SK-N-SH (cell line): ENCODE measurements at regions not wholly inside any gene's neighbourhood (a gene's known extent, or its start where the extent isn't known, plus 50 kb on each side); places are given as distances from the start of the nearest gene placed in this dataset.

Experiments
- CTCF ChIA-PET: fragments of 300-600, 350-600 bp; formaldehyde crosslinking; extraction: SDS; loops from one replicate; lab custom pipeline; 2021; lab: Yijun Ruan, JAX
- POLR2A ChIA-PET: fragments of 350-600 bp; sonication (Branson Sonifier 250); formaldehyde crosslinking; extraction: SDS; loops from one replicate; lab custom pipeline; 2020; ENCODE audit warnings: antibody characterized with exemption, inconsistent platforms; lab: Yijun Ruan, JAX
- DNase-seq: peaks from one replicate; pipeline ENCODE4 v3.0.0; 2012
- H2AFZ ChIP-seq: fragments of 200-600 bp; sonication (generic); 2 replicates; pipeline ENCODE4 v1.8.1; 2016; ENCODE audit warnings: antibody characterized with exemption, mild to moderate bottlenecking, low read depth
- H3F3A ChIP-seq: fragments of 200-600 bp; sonication (generic); replicated peaks from 2 replicates; pipeline ENCODE3; 2016; ENCODE audit warnings: antibody characterized with exemption, mild to moderate bottlenecking; ENCODE audit not compliant: insufficient read depth
- H3K27ac ChIP-seq, 2 experiments: fragments of 200-500 bp in 1 of 2; fragments of 200-600 bp in 1 of 2; sonication (Bioruptor generic) in 1 of 2; sonication (generic), shearing (Covaris generic) in 1 of 2; 2 replicates each; pipeline versions ENCODE4 v1.5.1 to v1.6.1; 2014 to 2016; ENCODE audit warnings: low read depth in 2 of 2, inconsistent platforms in 1 of 2, low read length in 1 of 2, mild to moderate bottlenecking in 1 of 2, mixed read lengths in 1 of 2
- H3K27me3 ChIP-seq: fragments of 200-600 bp; sonication (generic), shearing (Covaris generic); 2 replicates; pipeline ENCODE4 v1.6.1; 2016; ENCODE audit warnings: mixed run types; ENCODE audit not compliant: insufficient read depth
- H3K36me3 ChIP-seq, 2 experiments: fragments of 200-500 bp in 1 of 2; fragments of 200-600 bp in 1 of 2; sonication (Bioruptor generic) in 1 of 2; sonication (generic) in 1 of 2; replicated peaks in 1 of 2; 2 replicates each; pipeline versions ENCODE3 to v1.5.1; 2014 to 2016; ENCODE audit warnings: low read length in 1 of 2, mild to moderate bottlenecking in 1 of 2; ENCODE audit not compliant: insufficient read depth in 2 of 2, control insufficient read depth in 1 of 2
- H3K4me1 ChIP-seq, 2 experiments: fragments of 200-500 bp in 1 of 2; fragments of 200-600 bp in 1 of 2; sonication (Bioruptor generic) in 1 of 2; sonication (generic), shearing (Covaris generic) in 1 of 2; 2 replicates each; pipeline versions ENCODE4 v1.5.1 to v1.6.1; 2014 to 2016; ENCODE audit warnings: low read depth in 1 of 2, low read length in 1 of 2, mixed run types in 1 of 2; ENCODE audit not compliant: insufficient read depth in 2 of 2, control insufficient read depth in 1 of 2
- H3K4me2 ChIP-seq: fragments of 200-600 bp; sonication (generic), shearing (Covaris generic); 2 replicates; pipeline ENCODE4 v1.6.1; 2017; ENCODE audit warnings: mixed run types
- H3K4me3 ChIP-seq, 2 experiments: fragments of 200-500 bp in 1 of 2; fragments of 200-600 bp in 1 of 2; sonication (Bioruptor generic) in 1 of 2; sonication (generic), shearing (Covaris generic) in 1 of 2; 2 replicates each; pipeline versions ENCODE4 v1.5.1 to v1.8.1; 2014 to 2016; ENCODE audit warnings: low read depth in 2 of 2, inconsistent platforms in 1 of 2, low read length in 1 of 2, mild to moderate bottlenecking in 1 of 2, mixed read lengths in 1 of 2, moderate library complexity in 1 of 2
- H3K79me2 ChIP-seq: fragments of 200-600 bp; sonication (generic); 2 replicates; pipeline ENCODE4 v1.8.1; 2017; ENCODE audit warnings: mild to moderate bottlenecking; ENCODE audit not compliant: insufficient read depth
- H3K9ac ChIP-seq: fragments of 200-600 bp; sonication (generic); 2 replicates; pipeline ENCODE4 v1.6.1; 2017; ENCODE audit warnings: mixed run types
- H3K9me2 ChIP-seq: fragments of 200-600 bp; sonication (generic); 2 replicates; pipeline ENCODE4 v1.6.1; 2017; ENCODE audit warnings: mixed run types
- H3K9me3 ChIP-seq: fragments of 200-600 bp; sonication (generic); 2 replicates; pipeline ENCODE4 v1.6.1; 2017; ENCODE audit warnings: mixed run types, mild to moderate bottlenecking, moderate library complexity
- H4K20me1 ChIP-seq: fragments of 200-600 bp; sonication (generic); 2 replicates; pipeline ENCODE4 v1.6.1; 2017; ENCODE audit warnings: mild to moderate bottlenecking, mixed run types; ENCODE audit not compliant: insufficient read depth
- FOSL2 ChIP-seq: IDR thresholded peaks from 2 replicates; pipeline ENCODE4 v1.4.0; 2012; ENCODE audit warnings: low read depth, mild to moderate bottlenecking, moderate library complexity, borderline replicate concordance
- FOXJ3 ChIP-seq: sonication (generic); formaldehyde crosslinking; IDR thresholded peaks from 2 replicates; pipeline ENCODE4 v1.5.1; 2020; ENCODE audit warnings: mild to moderate bottlenecking, missing genetic modification reagents
- FOXM1 ChIP-seq: IDR thresholded peaks from 2 replicates; pipeline ENCODE4 v1.4.0; 2012; ENCODE audit warnings: low read depth, mild to moderate bottlenecking
- GABPA ChIP-seq: IDR thresholded peaks from 2 replicates; pipeline ENCODE4 v1.4.0; 2012; ENCODE audit warnings: low read depth, mild to moderate bottlenecking
- GATA2 ChIP-seq: sonication (generic); formaldehyde crosslinking; IDR thresholded peaks from 2 replicates; pipeline ENCODE4 v1.5.0; 2020; ENCODE audit warnings: mild to moderate bottlenecking, missing genetic modification reagents
- MXI1 ChIP-seq: IDR thresholded peaks from 2 replicates; pipeline ENCODE4 v1.6.1; 2012; ENCODE audit warnings: mild to moderate bottlenecking, low read depth, low read length, improper control_type of control experiment
- NFIC ChIP-seq: IDR thresholded peaks from 2 replicates; pipeline ENCODE4 v1.4.0; 2012; ENCODE audit warnings: borderline replicate concordance
- POLR2AphosphoS5 ChIP-seq: IDR thresholded peaks from 2 replicates; pipeline ENCODE4 v1.6.1; 2012; ENCODE audit warnings: low read depth, low read length
- RCOR1 ChIP-seq: fragments of 150-350 bp; IDR thresholded peaks from 2 replicates; pipeline ENCODE4 v1.6.1; 2017; ENCODE audit warnings: antibody characterized with exemption, low read length
- RFX5 ChIP-seq: IDR thresholded peaks from 2 replicates; pipeline ENCODE4 v1.6.1; 2012; ENCODE audit warnings: mild to moderate bottlenecking, improper control_type of control experiment, low read length
- SIN3A ChIP-seq: IDR thresholded peaks from 2 replicates; pipeline ENCODE4 v1.6.1; 2012; ENCODE audit warnings: low read depth, mild to moderate bottlenecking, low read length, moderate library complexity, borderline replicate concordance
- TAF1 ChIP-seq: IDR thresholded peaks from 2 replicates; pipeline ENCODE4 v1.6.1; 2012; ENCODE audit warnings: low read depth, mild to moderate bottlenecking, low read length, moderate library complexity, borderline replicate concordance
- TCF12 ChIP-seq: IDR thresholded peaks from 2 replicates; pipeline ENCODE4 v1.4.0; 2012
- TEAD4 ChIP-seq: IDR thresholded peaks from 2 replicates; pipeline ENCODE4 v1.4.0; 2012; ENCODE audit warnings: mild to moderate bottlenecking, borderline replicate concordance; ENCODE audit not compliant: insufficient read depth
- YY1 ChIP-seq: IDR thresholded peaks from 2 replicates; pipeline ENCODE4 v1.4.0; 2012; ENCODE audit warnings: low read depth, mild to moderate bottlenecking
- WGBS: methylation state at CpG from one replicate; pipeline ENCODE4 v1.1.6; 2017; ENCODE audit warnings: low lambda C conversion rate; 5-methylcytosine and 5-hydroxymethylcytosine counted together
- TF ChIP-seq, protein P1 (sequence below): IDR thresholded peaks from 2 replicates; pipeline ENCODE4 v1.4.0; 2012; ENCODE audit warnings: low read depth
- TF ChIP-seq, protein P2 (sequence below): fragments of 200-600 bp; sonication (generic); IDR thresholded peaks from 2 replicates; pipeline ENCODE4 v1.6.1; 2017; ENCODE audit warnings: antibody characterized with exemption, mild to moderate bottlenecking, moderate library complexity
- TF ChIP-seq, protein P3 (sequence below): IDR thresholded peaks from 2 replicates; pipeline ENCODE4; 2012
- TF ChIP-seq, protein P4 (sequence below): IDR thresholded peaks from 2 replicates; pipeline ENCODE4 v1.4.0; 2012; ENCODE audit warnings: low read depth, borderline replicate concordance
- TF ChIP-seq, protein P5 (sequence below): fragments of 150-350 bp; IDR thresholded peaks from 2 replicates; pipeline ENCODE4 v1.6.1; 2016; ENCODE audit warnings: mild to moderate bottlenecking, low read depth, low read length
- TF ChIP-seq, protein P6 (sequence below): fragments of 150-350 bp; IDR thresholded peaks from 2 replicates; pipeline ENCODE4 v1.6.1; 2017; ENCODE audit warnings: antibody characterized with exemption, low read length, low read depth, borderline replicate concordance

DNA sequence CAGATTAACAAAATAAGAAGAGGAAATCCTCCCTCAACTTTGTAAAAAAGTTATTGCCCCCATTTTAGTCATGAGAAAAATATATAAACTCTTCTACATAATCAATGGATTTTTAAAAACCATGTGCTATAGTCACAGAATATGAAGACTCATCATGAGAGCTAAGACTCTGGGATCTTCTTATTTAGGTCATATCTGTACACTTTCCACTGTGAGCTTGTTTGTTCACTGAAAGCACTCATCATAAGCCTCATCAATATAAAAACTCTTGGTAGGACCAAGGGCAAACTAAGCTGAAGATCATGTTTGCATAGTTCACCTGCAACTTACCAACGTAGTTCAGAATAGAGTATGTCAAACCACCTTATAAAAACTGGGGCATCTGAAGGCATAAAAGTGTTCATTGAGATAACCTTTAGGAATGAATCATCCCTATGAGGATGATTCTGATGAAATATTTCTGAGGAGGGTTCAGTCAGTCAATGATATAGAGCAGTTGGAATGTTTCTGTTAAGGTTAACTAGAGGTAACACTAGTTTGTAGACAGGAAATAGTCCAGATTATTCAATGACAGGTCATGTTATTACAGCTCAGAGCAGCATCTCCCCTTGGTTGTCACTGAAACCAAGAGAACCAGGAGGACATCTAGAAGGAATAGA, 289.9 kb upstream of the SMC2 start (continued):
- TF ChIP-seq, protein P1, sequence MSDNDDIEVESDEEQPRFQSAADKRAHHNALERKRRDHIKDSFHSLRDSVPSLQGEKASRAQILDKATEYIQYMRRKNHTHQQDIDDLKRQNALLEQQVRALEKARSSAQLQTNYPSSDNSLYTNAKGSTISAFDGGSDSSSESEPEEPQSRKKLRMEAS: no peak
- TF ChIP-seq, protein P2, sequence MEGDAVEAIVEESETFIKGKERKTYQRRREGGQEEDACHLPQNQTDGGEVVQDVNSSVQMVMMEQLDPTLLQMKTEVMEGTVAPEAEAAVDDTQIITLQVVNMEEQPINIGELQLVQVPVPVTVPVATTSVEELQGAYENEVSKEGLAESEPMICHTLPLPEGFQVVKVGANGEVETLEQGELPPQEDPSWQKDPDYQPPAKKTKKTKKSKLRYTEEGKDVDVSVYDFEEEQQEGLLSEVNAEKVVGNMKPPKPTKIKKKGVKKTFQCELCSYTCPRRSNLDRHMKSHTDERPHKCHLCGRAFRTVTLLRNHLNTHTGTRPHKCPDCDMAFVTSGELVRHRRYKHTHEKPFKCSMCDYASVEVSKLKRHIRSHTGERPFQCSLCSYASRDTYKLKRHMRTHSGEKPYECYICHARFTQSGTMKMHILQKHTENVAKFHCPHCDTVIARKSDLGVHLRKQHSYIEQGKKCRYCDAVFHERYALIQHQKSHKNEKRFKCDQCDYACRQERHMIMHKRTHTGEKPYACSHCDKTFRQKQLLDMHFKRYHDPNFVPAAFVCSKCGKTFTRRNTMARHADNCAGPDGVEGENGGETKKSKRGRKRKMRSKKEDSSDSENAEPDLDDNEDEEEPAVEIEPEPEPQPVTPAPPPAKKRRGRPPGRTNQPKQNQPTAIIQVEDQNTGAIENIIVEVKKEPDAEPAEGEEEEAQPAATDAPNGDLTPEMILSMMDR: no peak
- TF ChIP-seq, protein P3, sequence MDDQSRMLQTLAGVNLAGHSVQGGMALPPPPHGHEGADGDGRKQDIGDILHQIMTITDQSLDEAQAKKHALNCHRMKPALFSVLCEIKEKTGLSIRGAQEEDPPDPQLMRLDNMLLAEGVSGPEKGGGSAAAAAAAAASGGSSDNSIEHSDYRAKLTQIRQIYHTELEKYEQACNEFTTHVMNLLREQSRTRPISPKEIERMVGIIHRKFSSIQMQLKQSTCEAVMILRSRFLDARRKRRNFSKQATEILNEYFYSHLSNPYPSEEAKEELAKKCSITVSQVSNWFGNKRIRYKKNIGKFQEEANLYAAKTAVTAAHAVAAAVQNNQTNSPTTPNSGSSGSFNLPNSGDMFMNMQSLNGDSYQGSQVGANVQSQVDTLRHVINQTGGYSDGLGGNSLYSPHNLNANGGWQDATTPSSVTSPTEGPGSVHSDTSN: peak; percentile 84
- TF ChIP-seq FOXM1 (0 out of 2 replicates have a peak, but pooled peaks have one; percentile 25), MXI1 (no peak), NFIC (peak; percentile 32; the same call in 1 of the 2 replicates), FOSL2 (peak; percentile 81)

DNA sequence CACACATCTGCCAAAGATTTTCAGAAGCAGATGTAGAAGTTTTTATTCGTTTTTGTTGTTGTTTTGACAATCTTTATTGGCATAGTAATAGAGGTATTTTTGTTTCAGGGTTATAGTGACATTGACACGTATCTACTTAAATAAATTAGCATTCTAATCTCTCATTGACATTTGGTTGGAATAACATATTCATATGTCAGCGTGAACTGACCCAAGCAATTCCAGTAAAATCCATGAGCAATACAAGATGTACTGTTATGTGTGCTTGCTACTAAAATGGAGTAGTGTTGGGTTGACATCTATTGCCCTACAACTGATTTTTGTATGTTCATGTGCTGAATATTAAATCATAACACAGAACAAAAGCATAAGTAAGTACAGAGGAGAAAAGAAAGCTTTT, 284.4 kb upstream of the SMC2 start:
- no peaks in the 10 kb centered on the region for H3K27me3 ChIP-seq
- H3K36me3 ChIP-seq: no peaks in the 10 kb centered on the region
- no peak overlapping the region for H3K27ac ChIP-seq
- no peaks in the 10 kb centered on the region; a peak in 1 of 4 replicates for H3K4me1 ChIP-seq
- WGBS: 28% methylated on average over 3 of the region's 3 CpGs
- CTCF ChIA-PET: interaction anchor here (0.9 kb wide), 1 partner anchor 9 kb away, joined by 3 read pairs; no protein-coding TSS in a partner anchor
- POLR2A ChIA-PET: no interaction called here
- no peak for DNase-seq
- no peak overlapping the region for H2AFZ ChIP-seq
- no peaks in the 10 kb centered on the region for H3K79me2 ChIP-seq
- H3K9me3 ChIP-seq: no peaks in the 10 kb centered on the region
- no peak overlapping the region for H3K4me3 ChIP-seq
- no peaks in the 10 kb centered on the region for H3K9me2 ChIP-seq
- H3K4me2 ChIP-seq: no peak overlapping the region
- no peaks in the 10 kb centered on the region for H4K20me1 ChIP-seq
- H3K9ac ChIP-seq: no peak overlapping the region
- H3F3A ChIP-seq: peaks cover 4% of the 10 kb centered on the region
- TF ChIP-seq FOXM1: no peak
- TF ChIP-seq, protein P4, sequence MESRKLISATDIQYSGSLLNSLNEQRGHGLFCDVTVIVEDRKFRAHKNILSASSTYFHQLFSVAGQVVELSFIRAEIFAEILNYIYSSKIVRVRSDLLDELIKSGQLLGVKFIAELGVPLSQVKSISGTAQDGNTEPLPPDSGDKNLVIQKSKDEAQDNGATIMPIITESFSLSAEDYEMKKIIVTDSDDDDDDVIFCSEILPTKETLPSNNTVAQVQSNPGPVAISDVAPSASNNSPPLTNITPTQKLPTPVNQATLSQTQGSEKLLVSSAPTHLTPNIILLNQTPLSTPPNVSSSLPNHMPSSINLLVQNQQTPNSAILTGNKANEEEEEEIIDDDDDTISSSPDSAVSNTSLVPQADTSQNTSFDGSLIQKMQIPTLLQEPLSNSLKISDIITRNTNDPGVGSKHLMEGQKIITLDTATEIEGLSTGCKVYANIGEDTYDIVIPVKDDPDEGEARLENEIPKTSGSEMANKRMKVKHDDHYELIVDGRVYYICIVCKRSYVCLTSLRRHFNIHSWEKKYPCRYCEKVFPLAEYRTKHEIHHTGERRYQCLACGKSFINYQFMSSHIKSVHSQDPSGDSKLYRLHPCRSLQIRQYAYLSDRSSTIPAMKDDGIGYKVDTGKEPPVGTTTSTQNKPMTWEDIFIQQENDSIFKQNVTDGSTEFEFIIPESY: no peak
- TF ChIP-seq TEAD4: no peak
- TF ChIP-seq, protein P5, sequence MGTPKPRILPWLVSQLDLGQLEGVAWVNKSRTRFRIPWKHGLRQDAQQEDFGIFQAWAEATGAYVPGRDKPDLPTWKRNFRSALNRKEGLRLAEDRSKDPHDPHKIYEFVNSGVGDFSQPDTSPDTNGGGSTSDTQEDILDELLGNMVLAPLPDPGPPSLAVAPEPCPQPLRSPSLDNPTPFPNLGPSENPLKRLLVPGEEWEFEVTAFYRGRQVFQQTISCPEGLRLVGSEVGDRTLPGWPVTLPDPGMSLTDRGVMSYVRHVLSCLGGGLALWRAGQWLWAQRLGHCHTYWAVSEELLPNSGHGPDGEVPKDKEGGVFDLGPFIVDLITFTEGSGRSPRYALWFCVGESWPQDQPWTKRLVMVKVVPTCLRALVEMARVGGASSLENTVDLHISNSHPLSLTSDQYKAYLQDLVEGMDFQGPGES: no peak
- TF ChIP-seq RFX5: no peak
- TF ChIP-seq GABPA: no peak
- no peak for TF ChIP-seq SIN3A
- TF ChIP-seq, protein P6, sequence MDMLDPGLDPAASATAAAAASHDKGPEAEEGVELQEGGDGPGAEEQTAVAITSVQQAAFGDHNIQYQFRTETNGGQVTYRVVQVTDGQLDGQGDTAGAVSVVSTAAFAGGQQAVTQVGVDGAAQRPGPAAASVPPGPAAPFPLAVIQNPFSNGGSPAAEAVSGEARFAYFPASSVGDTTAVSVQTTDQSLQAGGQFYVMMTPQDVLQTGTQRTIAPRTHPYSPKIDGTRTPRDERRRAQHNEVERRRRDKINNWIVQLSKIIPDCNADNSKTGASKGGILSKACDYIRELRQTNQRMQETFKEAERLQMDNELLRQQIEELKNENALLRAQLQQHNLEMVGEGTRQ: no peak
- no peak for TF ChIP-seq GATA2
- TF ChIP-seq, protein P2: no peak
- no peak for TF ChIP-seq YY1
- no peak for TF ChIP-seq FOSL2
- TF ChIP-seq POLR2AphosphoS5: no peak
- no peak for TF ChIP-seq FOXJ3 (CRISPR knock-in tag)
- TF ChIP-seq TAF1: no peak
- no peak for TF ChIP-seq RCOR1
- no peak for TF ChIP-seq TCF12
